ENCODE measurements at regions not wholly inside any gene's neighbourhood (a gene's known extent, or its start where the extent isn't known, plus 50 kb on each side); places are given as distances from the start of the nearest gene placed in this dataset.

DNA sequence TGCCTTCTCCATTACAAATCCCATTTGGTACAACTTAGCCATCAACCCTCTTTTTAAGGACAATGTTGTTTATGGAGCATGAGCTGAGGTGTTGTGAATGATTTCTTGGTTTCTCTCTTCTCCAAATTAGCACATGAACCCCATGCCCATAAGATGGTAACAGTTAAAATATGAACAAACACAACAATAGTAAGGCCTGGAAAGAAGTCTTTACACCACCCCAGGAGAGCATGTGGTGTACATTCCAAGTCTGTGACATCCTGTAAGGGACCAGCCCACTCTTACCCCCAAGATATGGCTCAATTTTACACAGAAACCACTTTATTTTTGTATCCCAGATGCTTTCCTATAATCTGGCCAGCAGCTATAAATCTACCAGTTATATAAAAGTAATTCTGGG lies 226.1 kb downstream of the COX18 start:
- Histone ChIP-seq H3K79me2 (ENCODE audit: insufficient read depth, low read length) (no peaks in the 10 kb centered on the region), H4K20me1 (ENCODE audit: insufficient read depth) (no peaks in the 10 kb centered on the region), H3K27me3 (ENCODE audit: insufficient read depth, low read length) (no peaks in the 10 kb centered on the region), H2AFZ (ENCODE audit: low read depth, low read length, poor library complexity, severe bottlenecking) (no peak overlapping the region), H3K4me2 (ENCODE audit: low read length) (no peak overlapping the region), H3K4me1 (ENCODE audit: control insufficient read depth in 1 of 2, insufficient read depth in 2 of 2, low read length in 2 of 2) (peaks cover 0 to 3% of the 10 kb centered on the region in 2 experiments; a peak in 1 of 4 replicates), H3K4me3 (replicated peaks in 1 of 2; ENCODE audit: low read depth in 1 of 2, low read length in 2 of 2) (no peak overlapping the region), H3K27ac (ENCODE audit: low read depth, low read length) (no peak overlapping the region), H3K36me3 (ENCODE audit: control insufficient read depth in 1 of 2, insufficient read depth in 2 of 2, low read length in 2 of 2) (no peaks in the 10 kb centered on the region), H3K9me2 (ENCODE audit: insufficient read depth) (no peaks in the 10 kb centered on the region), H3K9me3 (ENCODE audit: control insufficient read depth in 1 of 2, insufficient read depth in 1 of 2, low read depth in 1 of 2, low read length in 2 of 2) (no peaks in the 10 kb centered on the region), H3K9ac (ENCODE audit: low read length) (no peak overlapping the region)
- CTCF ChIA-PET: no interaction called here
- RAD21 ChIA-PET (ENCODE audit: low non-redundant PET in 1 of 2, low total read pairs in 2 of 2, uncharacterized antibody in 2 of 2, unreplicated experiment in 2 of 2): no interaction called here
- TF ChIP-seq, protein P1, sequence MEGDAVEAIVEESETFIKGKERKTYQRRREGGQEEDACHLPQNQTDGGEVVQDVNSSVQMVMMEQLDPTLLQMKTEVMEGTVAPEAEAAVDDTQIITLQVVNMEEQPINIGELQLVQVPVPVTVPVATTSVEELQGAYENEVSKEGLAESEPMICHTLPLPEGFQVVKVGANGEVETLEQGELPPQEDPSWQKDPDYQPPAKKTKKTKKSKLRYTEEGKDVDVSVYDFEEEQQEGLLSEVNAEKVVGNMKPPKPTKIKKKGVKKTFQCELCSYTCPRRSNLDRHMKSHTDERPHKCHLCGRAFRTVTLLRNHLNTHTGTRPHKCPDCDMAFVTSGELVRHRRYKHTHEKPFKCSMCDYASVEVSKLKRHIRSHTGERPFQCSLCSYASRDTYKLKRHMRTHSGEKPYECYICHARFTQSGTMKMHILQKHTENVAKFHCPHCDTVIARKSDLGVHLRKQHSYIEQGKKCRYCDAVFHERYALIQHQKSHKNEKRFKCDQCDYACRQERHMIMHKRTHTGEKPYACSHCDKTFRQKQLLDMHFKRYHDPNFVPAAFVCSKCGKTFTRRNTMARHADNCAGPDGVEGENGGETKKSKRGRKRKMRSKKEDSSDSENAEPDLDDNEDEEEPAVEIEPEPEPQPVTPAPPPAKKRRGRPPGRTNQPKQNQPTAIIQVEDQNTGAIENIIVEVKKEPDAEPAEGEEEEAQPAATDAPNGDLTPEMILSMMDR (IDR thresholded peaks at IDR 0.05 in 2 of 3, conservative IDR thresholded peaks at IDR 0.05 in 1 of 3; ENCODE audit: borderline replicate concordance in 1 of 3, insufficient read depth in 1 of 3, low read depth in 2 of 3, low read length in 2 of 3): no peak
- no peak for TF ChIP-seq EGR1 (IDR thresholded peaks at IDR 0.05; ENCODE audit: low read depth)
- TF ChIP-seq ZFX (IDR thresholded peaks at IDR 0.05): no peak
- no peak for TF ChIP-seq EZH2phosphoT487 (IDR thresholded peaks at IDR 0.05; ENCODE audit: borderline replicate concordance)
- TF ChIP-seq SIN3A (IDR thresholded peaks at IDR 0.05; ENCODE audit: low read depth): no peak
- TF ChIP-seq CBX3 (IDR thresholded peaks at IDR 0.05; ENCODE audit: low read depth): no peak
- TF ChIP-seq, protein P2, sequence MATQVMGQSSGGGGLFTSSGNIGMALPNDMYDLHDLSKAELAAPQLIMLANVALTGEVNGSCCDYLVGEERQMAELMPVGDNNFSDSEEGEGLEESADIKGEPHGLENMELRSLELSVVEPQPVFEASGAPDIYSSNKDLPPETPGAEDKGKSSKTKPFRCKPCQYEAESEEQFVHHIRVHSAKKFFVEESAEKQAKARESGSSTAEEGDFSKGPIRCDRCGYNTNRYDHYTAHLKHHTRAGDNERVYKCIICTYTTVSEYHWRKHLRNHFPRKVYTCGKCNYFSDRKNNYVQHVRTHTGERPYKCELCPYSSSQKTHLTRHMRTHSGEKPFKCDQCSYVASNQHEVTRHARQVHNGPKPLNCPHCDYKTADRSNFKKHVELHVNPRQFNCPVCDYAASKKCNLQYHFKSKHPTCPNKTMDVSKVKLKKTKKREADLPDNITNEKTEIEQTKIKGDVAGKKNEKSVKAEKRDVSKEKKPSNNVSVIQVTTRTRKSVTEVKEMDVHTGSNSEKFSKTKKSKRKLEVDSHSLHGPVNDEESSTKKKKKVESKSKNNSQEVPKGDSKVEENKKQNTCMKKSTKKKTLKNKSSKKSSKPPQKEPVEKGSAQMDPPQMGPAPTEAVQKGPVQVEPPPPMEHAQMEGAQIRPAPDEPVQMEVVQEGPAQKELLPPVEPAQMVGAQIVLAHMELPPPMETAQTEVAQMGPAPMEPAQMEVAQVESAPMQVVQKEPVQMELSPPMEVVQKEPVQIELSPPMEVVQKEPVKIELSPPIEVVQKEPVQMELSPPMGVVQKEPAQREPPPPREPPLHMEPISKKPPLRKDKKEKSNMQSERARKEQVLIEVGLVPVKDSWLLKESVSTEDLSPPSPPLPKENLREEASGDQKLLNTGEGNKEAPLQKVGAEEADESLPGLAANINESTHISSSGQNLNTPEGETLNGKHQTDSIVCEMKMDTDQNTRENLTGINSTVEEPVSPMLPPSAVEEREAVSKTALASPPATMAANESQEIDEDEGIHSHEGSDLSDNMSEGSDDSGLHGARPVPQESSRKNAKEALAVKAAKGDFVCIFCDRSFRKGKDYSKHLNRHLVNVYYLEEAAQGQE (IDR thresholded peaks at IDR 0.05; ENCODE audit: low read depth): no peak
- TF ChIP-seq, protein P3, sequence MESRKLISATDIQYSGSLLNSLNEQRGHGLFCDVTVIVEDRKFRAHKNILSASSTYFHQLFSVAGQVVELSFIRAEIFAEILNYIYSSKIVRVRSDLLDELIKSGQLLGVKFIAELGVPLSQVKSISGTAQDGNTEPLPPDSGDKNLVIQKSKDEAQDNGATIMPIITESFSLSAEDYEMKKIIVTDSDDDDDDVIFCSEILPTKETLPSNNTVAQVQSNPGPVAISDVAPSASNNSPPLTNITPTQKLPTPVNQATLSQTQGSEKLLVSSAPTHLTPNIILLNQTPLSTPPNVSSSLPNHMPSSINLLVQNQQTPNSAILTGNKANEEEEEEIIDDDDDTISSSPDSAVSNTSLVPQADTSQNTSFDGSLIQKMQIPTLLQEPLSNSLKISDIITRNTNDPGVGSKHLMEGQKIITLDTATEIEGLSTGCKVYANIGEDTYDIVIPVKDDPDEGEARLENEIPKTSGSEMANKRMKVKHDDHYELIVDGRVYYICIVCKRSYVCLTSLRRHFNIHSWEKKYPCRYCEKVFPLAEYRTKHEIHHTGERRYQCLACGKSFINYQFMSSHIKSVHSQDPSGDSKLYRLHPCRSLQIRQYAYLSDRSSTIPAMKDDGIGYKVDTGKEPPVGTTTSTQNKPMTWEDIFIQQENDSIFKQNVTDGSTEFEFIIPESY (IDR thresholded peaks at IDR 0.05; ENCODE audit: extremely low read depth, insufficient replicate concordance, low read length): no peak
- no peak for TF ChIP-seq SRF (IDR thresholded peaks at IDR 0.05; ENCODE audit: low read depth)
- TF ChIP-seq RAD21 (IDR thresholded peaks at IDR 0.05; ENCODE audit: low read depth): no peak
- TF ChIP-seq FOSL1 (IDR thresholded peaks at IDR 0.05; ENCODE audit: low read depth): no peak
- TF ChIP-seq ELF1 (IDR thresholded peaks at IDR 0.05; ENCODE audit: borderline replicate concordance, low read depth): no peak
- no peak for TF ChIP-seq SP1 (IDR thresholded peaks at IDR 0.05; ENCODE audit: low read depth)
- no peak for TF ChIP-seq JUND (IDR thresholded peaks at IDR 0.05)
- no peak for DNase-seq (ENCODE audit: low read depth, low spot score)
- no TSS peak for BruUV-seq (replicated peaks)
- intact Hi-C loops (cut with micrococcal nuclease): no loop called here
- ATAC-seq: no peak
- POLR2A ChIA-PET: no interaction called here

Data from HCT116 (cell line).